B cell (primary cell): ENCODE measurements at regions not wholly inside any gene's neighbourhood (a gene's known extent, or its start where the extent isn't known, plus 50 kb on each side); places are given as distances from the start of the nearest gene placed in this dataset.

Experiments used
- CTCF ChIP-seq: fragments of 200-600 bp; IDR thresholded peaks from one replicate; pipeline ENCODE4 v1.8.0; 2022; ENCODE audit warnings: antibody characterized with exemption, mild to moderate bottlenecking
- EZH2 ChIP-seq: IDR thresholded peaks from 2 replicates; pipeline ENCODE4 v1.6.1; 2012; ENCODE audit warnings: borderline replicate concordance, low read depth, mild to moderate bottlenecking, moderate library complexity, low read length; ENCODE audit not compliant: insufficient read depth, poor library complexity, severe bottlenecking

- no peak for TF ChIP-seq EZH2
- no peak for TF ChIP-seq CTCF
Observed at GRCh38 chr16:13554643-13555042, 365.3 kb upstream of the ERCC4 start.
